HG03066 (cell line): ENCODE measurements at regions not wholly inside any gene's neighbourhood (a gene's known extent, or its start where the extent isn't known, plus 50 kb on each side); places are given as distances from the start of the nearest gene placed in this dataset.

Experiments
- ATAC-seq: cut with Tn5 transposase; IDR thresholded peaks from one replicate; pipeline ENCODE4 v1.9.1; 2021; ENCODE audit warnings: low read depth; ENCODE audit not compliant: unreplicated experiment

DNA sequence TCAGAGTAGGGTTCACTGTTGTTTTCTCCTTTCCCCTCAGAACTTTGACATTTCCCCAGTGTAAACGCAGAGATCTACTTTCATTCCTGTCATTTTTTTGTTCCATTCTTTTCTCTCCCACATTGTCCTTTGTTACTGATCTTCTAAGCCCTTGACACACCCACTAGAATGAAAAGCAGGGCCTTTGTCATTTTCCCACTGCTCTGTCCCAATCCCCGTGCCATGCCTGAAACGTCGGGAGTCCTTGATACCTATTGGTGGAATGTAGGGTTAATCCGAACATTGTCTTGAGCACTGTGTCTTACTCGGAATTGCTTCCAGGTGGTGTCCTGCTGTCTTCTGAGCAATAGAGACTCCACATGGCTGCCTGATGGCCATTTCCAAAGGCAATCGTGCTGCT lies 887.1 kb upstream of the FRG1 start:
- no peak for ATAC-seq

DNA sequence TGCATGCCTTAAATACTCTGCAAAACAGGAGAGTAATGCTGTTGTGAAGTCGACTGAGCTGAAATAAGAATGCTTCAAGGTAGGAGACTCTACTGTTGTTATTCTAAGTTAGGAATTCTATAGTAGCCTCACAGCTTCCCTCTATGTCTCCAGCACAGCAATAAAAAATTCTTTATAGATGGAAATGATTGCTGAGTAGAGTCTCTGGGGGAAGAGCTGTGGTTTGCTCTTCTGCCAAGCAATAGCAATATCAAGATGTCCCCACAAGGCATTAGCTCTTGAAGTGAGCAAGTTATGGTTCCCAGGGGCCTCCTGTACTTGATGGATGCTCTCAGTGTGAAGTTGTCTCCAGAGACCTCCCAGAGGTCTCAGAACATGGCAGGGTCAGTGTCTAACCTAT lies 880.6 kb upstream of the FRG1 start:
- ATAC-seq = no peak

DNA sequence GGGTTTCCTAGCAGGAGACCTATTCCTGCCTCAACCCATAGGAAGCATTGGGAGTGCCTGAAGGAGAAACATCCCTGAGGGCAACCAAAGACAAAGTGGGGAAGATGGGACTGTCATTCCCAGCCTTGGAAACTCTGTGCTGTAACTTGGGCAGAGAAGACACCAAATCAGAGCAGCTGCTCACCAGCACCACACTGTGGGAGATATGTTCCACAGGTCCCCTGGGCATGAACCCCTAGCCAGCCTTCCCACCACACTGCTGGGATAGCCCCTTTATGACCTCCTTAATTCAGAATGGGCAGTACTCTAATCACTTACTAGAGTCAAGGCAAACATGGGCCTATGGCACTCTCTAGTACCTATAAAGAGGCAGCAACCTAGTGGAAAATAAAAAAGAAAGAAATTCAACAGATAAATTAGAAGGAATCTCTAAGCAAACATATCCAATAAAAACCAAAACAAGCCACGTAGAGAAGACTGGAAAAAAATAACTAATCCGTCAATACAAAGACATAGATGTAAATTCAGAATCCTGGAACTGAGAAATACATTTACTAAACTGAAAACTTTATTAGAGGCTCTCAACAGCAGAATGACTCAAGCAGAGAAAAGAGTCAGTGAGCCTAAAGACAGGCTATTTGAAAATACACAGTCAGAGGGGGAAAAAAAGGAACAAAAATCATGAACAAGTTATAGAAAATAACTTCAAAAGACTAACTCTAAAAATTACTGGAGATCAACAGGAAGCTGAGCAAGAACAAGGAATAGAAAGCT lies 878.4 kb upstream of the FRG1 start:
- no peak for ATAC-seq

- ATAC-seq = no peak
Observed at GRCh38 chr4:189069772-189070171, 870.9 kb upstream of the FRG1 start.

- ATAC-seq = no peak
Observed at GRCh38 chr4:189071241-189071640, 869.4 kb upstream of the FRG1 start.

GRCh38 chr4:189073739-189074138 lies 866.9 kb upstream of the FRG1 start:
- ATAC-seq = no peak

DNA sequence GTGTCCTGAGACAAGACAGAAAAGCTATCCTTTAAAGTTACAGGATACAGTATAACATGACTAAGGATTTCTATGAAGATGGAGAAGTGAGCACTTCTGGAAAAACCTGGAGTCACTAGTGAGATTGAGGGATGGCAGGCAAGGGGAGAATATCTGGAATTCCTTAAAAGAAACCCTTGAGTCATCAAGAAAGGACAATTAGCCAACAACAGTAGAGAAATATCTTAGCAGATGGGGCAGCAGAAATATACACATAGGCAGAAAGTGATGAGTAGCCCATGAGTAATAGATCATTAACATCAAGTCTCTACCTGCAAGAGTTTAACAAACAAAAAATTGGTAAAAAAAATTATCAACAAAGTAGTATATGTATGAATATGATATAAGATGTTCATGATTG lies 858.8 kb upstream of the FRG1 start:
- ATAC-seq = no peak

GRCh38 chr4:189083769-189084168 lies 856.9 kb upstream of the FRG1 start:
- ATAC-seq = no peak

DNA sequence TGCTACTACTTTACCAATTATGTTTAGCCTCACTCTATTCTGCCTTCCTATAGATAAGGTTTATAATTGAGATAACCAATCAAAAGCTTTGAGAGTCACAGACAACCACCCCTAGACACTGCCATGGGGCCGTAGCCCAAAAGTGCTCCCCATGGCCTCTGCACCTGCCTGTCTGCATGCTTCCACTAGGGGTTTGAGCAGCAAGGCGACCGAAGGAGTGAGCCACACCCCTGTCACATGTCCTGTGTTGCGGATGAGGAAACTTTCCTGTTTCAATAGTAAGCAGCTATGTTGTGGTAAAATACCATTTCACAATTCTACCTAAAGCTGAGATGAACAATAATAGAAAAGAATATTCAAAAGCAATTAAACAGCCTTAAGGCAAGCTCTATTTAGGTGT lies 856.0 kb upstream of the FRG1 start:
- no peak for ATAC-seq

DNA sequence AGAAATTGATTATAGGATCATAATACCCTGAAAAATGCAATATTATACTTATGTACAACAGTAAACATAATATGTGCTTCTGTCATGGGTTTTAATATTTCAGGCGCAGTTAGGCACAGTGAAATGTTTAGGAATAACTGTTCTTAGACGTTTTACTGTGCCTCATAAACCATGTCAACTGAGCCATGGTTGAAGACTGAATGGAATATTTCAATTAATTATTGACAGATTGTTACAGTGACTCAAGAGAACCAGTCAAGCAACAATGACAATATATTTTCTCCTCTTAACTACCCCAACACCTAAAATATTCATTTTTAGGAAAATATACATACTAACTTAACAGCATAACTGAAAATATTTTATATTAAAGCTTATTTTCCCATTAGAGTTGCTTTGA lies 852.7 kb upstream of the FRG1 start:
- no peak for ATAC-seq

GRCh38 chr4:189088780-189089179 lies 851.9 kb upstream of the FRG1 start:
- ATAC-seq = no peak

GRCh38 chr4:189090174-189090814 lies 850.4 kb upstream of the FRG1 start:
- ATAC-seq = no peak

GRCh38 chr4:189092581-189092980 lies 848.1 kb upstream of the FRG1 start:
- no peak for ATAC-seq

DNA sequence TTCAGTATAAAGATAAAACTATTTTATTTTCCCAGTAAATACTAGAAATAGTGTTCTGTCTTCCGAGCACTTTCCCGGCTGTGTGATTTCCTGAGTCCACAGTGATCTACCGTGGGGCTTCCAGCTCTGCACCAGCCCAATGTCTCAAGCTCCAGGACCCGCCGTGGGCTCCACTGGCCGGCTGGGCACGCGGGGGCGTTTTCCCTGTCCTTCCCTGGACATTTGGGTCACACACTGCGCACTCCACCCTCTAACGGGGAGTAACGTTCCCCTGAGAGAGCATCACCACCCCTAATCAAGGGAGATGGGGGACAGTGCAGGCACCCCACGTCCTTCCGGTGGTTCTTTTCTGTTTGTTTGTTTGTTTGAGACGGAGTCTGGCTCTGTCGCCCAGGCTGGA lies 844.6 kb upstream of the FRG1 start:
- no peak for ATAC-seq

GRCh38 chr4:189096717-189097116 lies 844.0 kb upstream of the FRG1 start:
- no peak for ATAC-seq

GRCh38 chr4:189098932-189099696 lies 841.6 kb upstream of the FRG1 start:
- ATAC-seq = no peak

- ATAC-seq = no peak
Observed at GRCh38 chr4:189113389-189113888, 827.2 kb upstream of the FRG1 start.

GRCh38 chr4:189117426-189117825 lies 823.2 kb upstream of the FRG1 start:
- no peak for ATAC-seq

DNA sequence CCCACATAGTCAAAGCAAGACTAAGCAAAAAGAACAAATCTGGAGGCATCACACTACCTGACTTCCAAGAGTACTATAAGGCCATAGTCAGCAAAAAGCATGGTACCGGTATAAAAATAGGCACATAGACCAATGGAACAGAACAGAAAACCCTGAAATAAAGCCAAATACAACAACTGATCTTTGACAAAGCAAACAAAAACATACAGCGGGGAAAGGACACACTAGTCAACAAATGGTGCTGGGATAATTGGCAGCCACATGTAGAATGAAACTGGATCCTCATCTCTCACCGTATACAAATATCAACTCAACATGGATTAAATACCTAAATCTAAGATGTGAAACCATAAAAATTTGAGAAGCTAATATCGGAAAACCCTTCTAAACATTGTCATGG lies 819.3 kb upstream of the FRG1 start:
- ATAC-seq = no peak

- no peak for ATAC-seq
Observed at GRCh38 chr4:189124149-189124758, 816.4 kb upstream of the FRG1 start.

GRCh38 chr4:189124791-189125190 lies 815.9 kb upstream of the FRG1 start:
- ATAC-seq = no peak
